Central memory CD4-positive, alpha-beta T cell (primary cell): ENCODE measurements at regions not wholly inside any gene's neighbourhood (a gene's known extent, or its start where the extent isn't known, plus 50 kb on each side); places are given as distances from the start of the nearest gene placed in this dataset.
"Not testable (repeated sequence)": the region's sequence is repeated elsewhere in the genome, so short reads cannot be mapped to it uniquely, and the experiment has no call there.

ENCODE experiments used
- DNase-seq: peaks from one replicate; pipeline ENCODE4 v3.0.0; 2022

GRCh38 chr4:154164931-154165839, 326.4 kb downstream of the DCHS2 start:
- DNase-seq, result no peak

GRCh38 chr4:154160519-154161301, 330.9 kb downstream of the DCHS2 start:
- DNase-seq, result no peak

GRCh38 chr4:154158361-154159155, 333.0 kb downstream of the DCHS2 start:
- DNase-seq, result no peak

- no peak for DNase-seq
These were observed 339.1 kb downstream of the DCHS2 start for GRCh38 chr4:154152546-154152945.

- not testable (repeated sequence) for DNase-seq
These were observed 342.4 kb downstream of the DCHS2 start for GRCh38 chr4:154149236-154149635.

GRCh38 chr4:154143720-154144119, 347.9 kb downstream of the DCHS2 start:
- no peak for DNase-seq

GRCh38 chr4:154142664-154143063, 348.9 kb downstream of the DCHS2 start:
- DNase-seq, result no peak

GRCh38 chr4:154140869-154141268, 350.7 kb downstream of the DCHS2 start:
- no peak for DNase-seq

- no peak for DNase-seq
These were observed 348.5 kb upstream of the SFRP2 start for GRCh38 chr4:154137320-154137905.

GRCh38 chr4:154135576-154135975, 346.7 kb upstream of the SFRP2 start:
- DNase-seq, result no peak

- DNase-seq, result no peak
These were observed 343.5 kb upstream of the SFRP2 start for GRCh38 chr4:154132406-154132805.

GRCh38 chr4:154126276-154126675, 337.4 kb upstream of the SFRP2 start:
- DNase-seq, result no peak

- no peak for DNase-seq
These were observed 336.5 kb upstream of the SFRP2 start for GRCh38 chr4:154125340-154125739.

GRCh38 chr4:154124539-154125255, 335.8 kb upstream of the SFRP2 start:
- no peak for DNase-seq

- no peak for DNase-seq
These were observed 335.0 kb upstream of the SFRP2 start for GRCh38 chr4:154123897-154124296.

GRCh38 chr4:154120690-154121345, 331.9 kb upstream of the SFRP2 start:
- no peak for DNase-seq

- no peak for DNase-seq
These were observed 331.3 kb upstream of the SFRP2 start for GRCh38 chr4:154120006-154120676.

GRCh38 chr4:154119317-154119716, 330.4 kb upstream of the SFRP2 start:
- no peak for DNase-seq

GRCh38 chr4:154117726-154118125, 328.8 kb upstream of the SFRP2 start:
- not testable (repeated sequence) for DNase-seq

- DNase-seq, result no peak
These were observed 318.5 kb upstream of the SFRP2 start for GRCh38 chr4:154107337-154107736.

GRCh38 chr4:154088741-154089140, 299.9 kb upstream of the SFRP2 start:
- no peak for DNase-seq
